Endothelial cell of umbilical vein (primary cell): ENCODE measurements at regions not wholly inside any gene's neighbourhood (a gene's known extent, or its start where the extent isn't known, plus 50 kb on each side); places are given as distances from the start of the nearest gene placed in this dataset.

ENCODE experiments used
- BruUV-seq: library from RNA; stranded (reverse); fragments of 400-500 nt; replicated peaks from 2 replicates; lab custom pipeline; 2021; lab: Mats Ljungman, UMichigan
- CTCF ChIA-PET: fragments of 300-600, 350-600 bp; sonication (Branson Sonifier 250); formaldehyde crosslinking; loops from one replicate; lab custom pipeline; 2021; ENCODE audit warnings: antibody characterized with exemption, inconsistent platforms; lab: Charles Lee
- POLR2A ChIA-PET: fragments of 300-600, 350-600 bp; sonication (Branson Sonifier 250); formaldehyde crosslinking; loops from one replicate; lab custom pipeline; 2021; ENCODE audit warnings: antibody characterized with exemption, inconsistent platforms; lab: Charles Lee
- DNase-seq: peaks from one replicate; pipeline ENCODE4 v3.0.0-alpha.2; 2011; ENCODE audit warnings: low read depth, low spot score
- FAIRE-seq: peaks from 2 replicates; lab custom pipeline; 2011; peaks lifted over from hg19 to GRCh38; lab: Jason Lieb, UNC
- H2AFZ ChIP-seq: 2 replicates; pipeline ENCODE4 v1.6.0; 2012; ENCODE audit warnings: low read depth, low read length, control low read depth, inconsistent platforms
- H3K27ac ChIP-seq: 2 replicates; pipeline ENCODE4 v1.5.1; 2011; ENCODE audit warnings: low read depth, mild to moderate bottlenecking, control low read depth, low read length, moderate library complexity; ENCODE audit not compliant: insufficient read depth
- H3K27me3 ChIP-seq, 2 experiments: 2 replicates each; pipeline versions ENCODE4 v1.6.0 to v1.6.1; 2011; ENCODE audit warnings: low read length in 2 of 2, mixed read lengths in 1 of 2; ENCODE audit not compliant: control insufficient read depth in 2 of 2, insufficient read depth in 2 of 2
- H3K36me3 ChIP-seq, 2 experiments: 2 replicates in 1 of 2; 3 replicates in 1 of 2; pipeline ENCODE4 v1.5.1; 2011; ENCODE audit warnings: low read length in 2 of 2, mild to moderate bottlenecking in 1 of 2, moderate library complexity in 1 of 2; ENCODE audit not compliant: control insufficient read depth in 2 of 2, insufficient read depth in 2 of 2; ENCODE audit errors: extremely low read depth in 1 of 2
- H3K4me1 ChIP-seq: 3 replicates; pipeline ENCODE4 v1.5.1; 2011; ENCODE audit warnings: mild to moderate bottlenecking, low read length; ENCODE audit not compliant: control insufficient read depth, insufficient read depth; ENCODE audit errors: extremely low read depth
- H3K4me2 ChIP-seq: 2 replicates; pipeline ENCODE4 v1.6.1; 2011; ENCODE audit warnings: low read length, control low read depth, mixed read lengths; ENCODE audit not compliant: insufficient read depth
- H3K4me3 ChIP-seq, 3 experiments: fragments of 200-600 bp in 1 of 3; sonication (generic), shearing (Covaris generic) in 1 of 3; replicated peaks in 1 of 3; 2 replicates each; pipeline ENCODE4 v1.5.1; 2011 to 2016; ENCODE audit warnings: control low read depth in 3 of 3, low read length in 3 of 3, mild to moderate bottlenecking in 2 of 3, inconsistent platforms in 1 of 3, low read depth in 1 of 3, moderate library complexity in 1 of 3; ENCODE audit not compliant: insufficient read depth in 1 of 3
- H3K79me2 ChIP-seq: 2 replicates; pipeline ENCODE4 v1.6.0; 2012; ENCODE audit warnings: low read length, inconsistent platforms; ENCODE audit not compliant: control insufficient read depth, insufficient read depth
- H3K9ac ChIP-seq: replicated peaks from 2 replicates; pipeline ENCODE3; 2011; ENCODE audit warnings: low read length, control low read depth; ENCODE audit not compliant: insufficient read depth; ENCODE audit errors: extremely low read depth
- H3K9me1 ChIP-seq: replicated peaks from 3 replicates; pipeline ENCODE4 v1.6.0; 2011; ENCODE audit warnings: mild to moderate bottlenecking, low read length; ENCODE audit not compliant: control insufficient read depth, insufficient read depth; ENCODE audit errors: extremely low read depth
- H3K9me3 ChIP-seq: replicated peaks from 2 replicates; pipeline ENCODE4 v1.5.1; 2012; ENCODE audit warnings: low read length, inconsistent platforms; ENCODE audit not compliant: control insufficient read depth, insufficient read depth
- H4K20me1 ChIP-seq: replicated peaks from 2 replicates; pipeline ENCODE3; 2011; ENCODE audit warnings: mild to moderate bottlenecking, low read length; ENCODE audit not compliant: control insufficient read depth, insufficient read depth; ENCODE audit errors: extremely low read depth
- CTCF ChIP-seq, 2 donors: IDR thresholded peaks; 1 replicate in 1 of 2; 2 replicates in 1 of 2; pipeline ENCODE4 v1.5.1; 2011; ENCODE audit warnings: low read length in 2 of 2, mild to moderate bottlenecking in 2 of 2, moderate library complexity in 2 of 2, control low read depth in 1 of 2, inconsistent platforms in 1 of 2, low read depth in 1 of 2; ENCODE audit not compliant: insufficient read depth in 1 of 2; ENCODE audit errors: extremely low read depth in 1 of 2
- EZH2 ChIP-seq: IDR thresholded peaks from 2 replicates; pipeline ENCODE4 v1.6.1; 2012; ENCODE audit warnings: borderline replicate concordance, low read depth, mild to moderate bottlenecking, moderate library complexity, low read length, inconsistent platforms; ENCODE audit not compliant: severe bottlenecking
- FOS ChIP-seq: IDR thresholded peaks from 2 replicates; pipeline ENCODE4 v1.6.1; 2011; ENCODE audit warnings: mild to moderate bottlenecking, low read length, moderate library complexity, borderline replicate concordance; ENCODE audit not compliant: insufficient read depth
- GATA2 ChIP-seq: IDR thresholded peaks from 2 replicates; pipeline ENCODE4 v1.7.0; 2011; ENCODE audit warnings: low read depth, mild to moderate bottlenecking, moderate library complexity, mixed read lengths, low read length; ENCODE audit not compliant: insufficient read length, insufficient read depth
- JUN ChIP-seq: IDR thresholded peaks from 2 replicates; pipeline ENCODE4 v1.6.1; 2011; ENCODE audit warnings: borderline replicate concordance, low read depth; ENCODE audit not compliant: insufficient read length, insufficient read depth
- MAX ChIP-seq: IDR thresholded peaks from 2 replicates; pipeline ENCODE4 v1.6.1; 2011; ENCODE audit not compliant: insufficient read depth, insufficient read length
- MYC ChIP-seq: IDR thresholded peaks from one replicate; pipeline ENCODE4 v1.6.1; 2011; ENCODE audit warnings: mild to moderate bottlenecking, low read depth, low read length
- POLR2A ChIP-seq: IDR thresholded peaks from 2 replicates; pipeline ENCODE4 v1.6.1; 2012; ENCODE audit warnings: low read depth, mild to moderate bottlenecking, control low read depth, low read length
- POLR2AphosphoS5 ChIP-seq: IDR thresholded peaks from 2 replicates; pipeline ENCODE4 v1.6.1; 2012; ENCODE audit warnings: low read depth, mild to moderate bottlenecking, control low read depth, low read length, moderate library complexity; ENCODE audit not compliant: insufficient read depth
- dilution Hi-C: fragments of 300-500 bp; cut with MboI; formaldehyde crosslinking; loops from one replicate; pipeline ENCODE4 v1.15.0; 2019; ENCODE audit warnings: low sequenced_read_pairs; ENCODE audit not compliant: extremely low pct_ligation_motif_present
- intact Hi-C: fragments of 100-400 bp; cut with micrococcal nuclease; formaldehyde crosslinking; loops from one replicate; pipeline ENCODE4 v1.10.0; 2022

- H3K27ac ChIP-seq, result no peak overlapping the region
- DNase-seq, result no peak
- no peak overlapping the region for H2AFZ ChIP-seq
- no peaks in the 10 kb centered on the region for H3K9me1 ChIP-seq
- TF ChIP-seq JUN (no peak), GATA2 (no peak), CTCF (IDR thresholded peaks at IDR 0.05; ENCODE audit: extremely low read depth in 1 of 2, insufficient read depth in 1 of 2, low read depth in 1 of 2, low read length in 2 of 2) (no peak), FOS (no peak), POLR2AphosphoS5 (no peak), POLR2A (no peak), EZH2 (no peak), MYC (no peak), MAX (no peak)
- no peaks in the 10 kb centered on the region for H3K9me3 ChIP-seq
- no peaks in the 10 kb centered on the region for H3K36me3 ChIP-seq
- H3K4me1 ChIP-seq, result no peaks in the 10 kb centered on the region
- H3K4me3 ChIP-seq, result no peak overlapping the region
- BruUV-seq, result no TSS peak
- intact Hi-C loops (no loop called here), dilution Hi-C loops (no loop called here)
- POLR2A ChIA-PET, result no interaction called here
- no peaks in the 10 kb centered on the region for H4K20me1 ChIP-seq
- H3K4me2 ChIP-seq, result no peak overlapping the region
- no peak for FAIRE-seq
- CTCF ChIA-PET, result no interaction called here
- H3K79me2 ChIP-seq, result no peaks in the 10 kb centered on the region
- H3K27me3 ChIP-seq, result no peaks in the 10 kb centered on the region
- H3K9ac ChIP-seq, result no peak overlapping the region
Observed at GRCh38 chr2:106277426-106277825, 83.3 kb upstream of the UXS1 start.
